22Rv1 (cell line): ENCODE measurements at regions not wholly inside any gene's neighbourhood (a gene's known extent, or its start where the extent isn't known, plus 50 kb on each side); places are given as distances from the start of the nearest gene placed in this dataset.

Experiments
- ZFX ChIP-seq: fragments of 450-650 bp; IDR thresholded peaks from 2 replicates; pipeline ENCODE4 v1.6.1; 2017; ENCODE audit warnings: antibody characterized with exemption, borderline replicate concordance
- TF ChIP-seq, protein P1 (sequence below): fragments of 450-650 bp; IDR thresholded peaks from 2 replicates; pipeline ENCODE4 v1.5.1; 2017; ENCODE audit warnings: mild to moderate bottlenecking

DNA sequence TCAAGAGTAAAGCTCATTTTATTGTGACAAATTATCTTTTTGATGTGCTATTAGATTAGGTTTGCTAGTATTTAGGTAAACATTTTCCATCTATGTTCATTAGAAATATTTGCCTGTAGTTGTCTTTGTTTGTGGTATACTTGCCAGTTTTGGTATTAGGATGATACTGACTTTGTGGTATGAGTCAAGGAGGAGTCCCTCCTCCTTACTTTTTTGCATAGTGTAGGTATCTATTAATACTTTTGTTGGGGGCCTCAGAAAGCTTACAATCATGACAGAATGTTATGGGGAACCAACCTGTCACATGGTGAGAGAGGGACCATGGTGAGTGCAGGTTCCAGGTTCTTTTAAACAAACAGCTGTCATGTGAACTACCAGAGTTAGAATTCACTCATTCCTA lies 102.1 kb downstream of the ZWINT start:
- TF ChIP-seq, protein P1, sequence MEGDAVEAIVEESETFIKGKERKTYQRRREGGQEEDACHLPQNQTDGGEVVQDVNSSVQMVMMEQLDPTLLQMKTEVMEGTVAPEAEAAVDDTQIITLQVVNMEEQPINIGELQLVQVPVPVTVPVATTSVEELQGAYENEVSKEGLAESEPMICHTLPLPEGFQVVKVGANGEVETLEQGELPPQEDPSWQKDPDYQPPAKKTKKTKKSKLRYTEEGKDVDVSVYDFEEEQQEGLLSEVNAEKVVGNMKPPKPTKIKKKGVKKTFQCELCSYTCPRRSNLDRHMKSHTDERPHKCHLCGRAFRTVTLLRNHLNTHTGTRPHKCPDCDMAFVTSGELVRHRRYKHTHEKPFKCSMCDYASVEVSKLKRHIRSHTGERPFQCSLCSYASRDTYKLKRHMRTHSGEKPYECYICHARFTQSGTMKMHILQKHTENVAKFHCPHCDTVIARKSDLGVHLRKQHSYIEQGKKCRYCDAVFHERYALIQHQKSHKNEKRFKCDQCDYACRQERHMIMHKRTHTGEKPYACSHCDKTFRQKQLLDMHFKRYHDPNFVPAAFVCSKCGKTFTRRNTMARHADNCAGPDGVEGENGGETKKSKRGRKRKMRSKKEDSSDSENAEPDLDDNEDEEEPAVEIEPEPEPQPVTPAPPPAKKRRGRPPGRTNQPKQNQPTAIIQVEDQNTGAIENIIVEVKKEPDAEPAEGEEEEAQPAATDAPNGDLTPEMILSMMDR: no peak
- TF ChIP-seq ZFX: no peak
